ENCODE measurements at regions not wholly inside any gene's neighbourhood (a gene's known extent, or its start where the extent isn't known, plus 50 kb on each side); places are given as distances from the start of the nearest gene placed in this dataset.

GRCh38 chr3:88444251-88444650 is 294.5 kb downstream of the C3orf38 start:
- Histone ChIP-seq H3K4me3 (ENCODE audit: low read depth, low read length) (no peak overlapping the region), H3K9me3 (no peaks in the 10 kb centered on the region), H3K27me3 (replicated peaks; ENCODE audit: control insufficient read depth, insufficient read depth, low read length) (no peaks in the 10 kb centered on the region), H3K4me1 (no peaks in the 10 kb centered on the region), H3K36me3 (ENCODE audit: control insufficient read depth, insufficient read depth, low read length) (no peaks in the 10 kb centered on the region)
- ChIA-PET CTCF (no interaction called here), POLR2A (no interaction called here)
- DNase-seq = no peak
- Mint-ChIP-seq H3K4me3 (ENCODE audit: unreplicated experiment) (no peak overlapping the region), H3K9me3 (ENCODE audit: unreplicated experiment) (no peaks in the 10 kb centered on the region), H3K27me3 (ENCODE audit: insufficient read depth, unreplicated experiment) (peaks cover 3% of the 10 kb centered on the region), H3K4me1 (ENCODE audit: low read depth, unreplicated experiment) (no peaks in the 10 kb centered on the region), H3K36me3 (ENCODE audit: insufficient read depth, unreplicated experiment) (no peaks in the 10 kb centered on the region), H3K27ac (ENCODE audit: unreplicated experiment) (no peak overlapping the region)
- TF ChIP-seq, protein P1, sequence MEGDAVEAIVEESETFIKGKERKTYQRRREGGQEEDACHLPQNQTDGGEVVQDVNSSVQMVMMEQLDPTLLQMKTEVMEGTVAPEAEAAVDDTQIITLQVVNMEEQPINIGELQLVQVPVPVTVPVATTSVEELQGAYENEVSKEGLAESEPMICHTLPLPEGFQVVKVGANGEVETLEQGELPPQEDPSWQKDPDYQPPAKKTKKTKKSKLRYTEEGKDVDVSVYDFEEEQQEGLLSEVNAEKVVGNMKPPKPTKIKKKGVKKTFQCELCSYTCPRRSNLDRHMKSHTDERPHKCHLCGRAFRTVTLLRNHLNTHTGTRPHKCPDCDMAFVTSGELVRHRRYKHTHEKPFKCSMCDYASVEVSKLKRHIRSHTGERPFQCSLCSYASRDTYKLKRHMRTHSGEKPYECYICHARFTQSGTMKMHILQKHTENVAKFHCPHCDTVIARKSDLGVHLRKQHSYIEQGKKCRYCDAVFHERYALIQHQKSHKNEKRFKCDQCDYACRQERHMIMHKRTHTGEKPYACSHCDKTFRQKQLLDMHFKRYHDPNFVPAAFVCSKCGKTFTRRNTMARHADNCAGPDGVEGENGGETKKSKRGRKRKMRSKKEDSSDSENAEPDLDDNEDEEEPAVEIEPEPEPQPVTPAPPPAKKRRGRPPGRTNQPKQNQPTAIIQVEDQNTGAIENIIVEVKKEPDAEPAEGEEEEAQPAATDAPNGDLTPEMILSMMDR (IDR thresholded peaks at IDR 0.05; ENCODE audit: insufficient read depth in 1 of 2, low read depth in 1 of 2, low read length in 1 of 2, severe bottlenecking in 1 of 2, unreplicated experiment in 1 of 2) = no peak
- BruUV-seq (replicated peaks) = no TSS peak
- intact Hi-C loops (cut with micrococcal nuclease; ENCODE audit: unreplicated experiment) = no loop called here

- Histone ChIP-seq H3K27me3 (replicated peaks; ENCODE audit: control insufficient read depth, insufficient read depth, low read length) (no peaks in the 10 kb centered on the region), H3K36me3 (ENCODE audit: control insufficient read depth, insufficient read depth, low read length) (no peaks in the 10 kb centered on the region), H3K9me3 (no peaks in the 10 kb centered on the region), H3K4me3 (ENCODE audit: low read depth, low read length) (no peak overlapping the region), H3K4me1 (no peaks in the 10 kb centered on the region)
- H3K36me3 Mint-ChIP-seq (ENCODE audit: insufficient read depth, unreplicated experiment) = no peaks in the 10 kb centered on the region
- no peaks in the 10 kb centered on the region for H3K9me3 Mint-ChIP-seq (ENCODE audit: unreplicated experiment)
- intact Hi-C loops (cut with micrococcal nuclease; ENCODE audit: unreplicated experiment) = no loop called here
- ChIA-PET CTCF (no interaction called here), POLR2A (no interaction called here)
- H3K27ac Mint-ChIP-seq (ENCODE audit: unreplicated experiment) = no peak overlapping the region
- TF ChIP-seq, protein P1 (IDR thresholded peaks at IDR 0.05; ENCODE audit: insufficient read depth in 1 of 2, low read depth in 1 of 2, low read length in 1 of 2, severe bottlenecking in 1 of 2, unreplicated experiment in 1 of 2) = no peak
- DNase-seq = no peak
- no TSS peak for BruUV-seq (replicated peaks)
- no peak overlapping the region for H3K4me3 Mint-ChIP-seq (ENCODE audit: unreplicated experiment)
- H3K4me1 Mint-ChIP-seq (ENCODE audit: low read depth, unreplicated experiment) = no peaks in the 10 kb centered on the region
- H3K27me3 Mint-ChIP-seq (ENCODE audit: insufficient read depth, unreplicated experiment) = no peaks in the 10 kb centered on the region
Observed at GRCh38 chr3:88452228-88452627, 302.5 kb downstream of the C3orf38 start.

DNA sequence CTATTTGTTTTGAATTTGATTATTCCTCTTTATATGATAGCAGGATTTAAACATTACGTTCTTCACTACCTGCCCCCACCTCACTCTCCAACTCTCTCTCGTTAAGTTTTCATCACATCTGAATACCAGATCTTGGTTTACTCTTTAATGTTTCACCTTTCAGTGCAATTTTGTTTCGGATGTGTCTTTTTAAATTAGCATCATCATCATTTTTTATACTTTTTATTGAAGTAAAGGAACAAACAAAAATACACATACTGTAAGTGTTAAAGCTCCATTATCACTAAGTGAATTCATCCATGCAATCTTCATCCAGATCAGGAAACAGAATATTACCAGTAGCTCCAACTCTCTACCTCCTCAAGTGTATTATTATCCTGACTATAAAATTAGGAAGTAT is 310.6 kb downstream of the C3orf38 start:
- Mint-ChIP-seq H3K9me3 (ENCODE audit: unreplicated experiment) (no peaks in the 10 kb centered on the region), H3K27ac (ENCODE audit: unreplicated experiment) (no peak overlapping the region), H3K4me1 (ENCODE audit: low read depth, unreplicated experiment) (no peaks in the 10 kb centered on the region), H3K27me3 (ENCODE audit: insufficient read depth, unreplicated experiment) (no peaks in the 10 kb centered on the region), H3K4me3 (ENCODE audit: unreplicated experiment) (no peak overlapping the region), H3K36me3 (ENCODE audit: insufficient read depth, unreplicated experiment) (no peaks in the 10 kb centered on the region)
- H3K9me3 ChIP-seq = no peaks in the 10 kb centered on the region
- ChIA-PET CTCF (no interaction called here), POLR2A (no interaction called here)
- TF ChIP-seq, protein P1 (IDR thresholded peaks at IDR 0.05; ENCODE audit: insufficient read depth in 1 of 2, low read depth in 1 of 2, low read length in 1 of 2, severe bottlenecking in 1 of 2, unreplicated experiment in 1 of 2) = no peak
- no peak overlapping the region for H3K4me3 ChIP-seq (ENCODE audit: low read depth, low read length)
- no peak for DNase-seq
- BruUV-seq (replicated peaks) = no TSS peak
- H3K27me3 ChIP-seq (replicated peaks; ENCODE audit: control insufficient read depth, insufficient read depth, low read length) = no peaks in the 10 kb centered on the region
- intact Hi-C loops (cut with micrococcal nuclease; ENCODE audit: unreplicated experiment) = no loop called here
- H3K36me3 ChIP-seq (ENCODE audit: control insufficient read depth, insufficient read depth, low read length) = no peaks in the 10 kb centered on the region
- no peaks in the 10 kb centered on the region for H3K4me1 ChIP-seq

Measured in Caco-2 (cell line).